Small intestine (tissue), 7 donors: ENCODE measurements at regions not wholly inside any gene's neighbourhood (a gene's known extent, or its start where the extent isn't known, plus 50 kb on each side); places are given as distances from the start of the nearest gene placed in this dataset.
"Not testable (repeated sequence)": the region's sequence is repeated elsewhere in the genome, so short reads cannot be mapped to it uniquely, and the experiment has no call there.

Experiments
- DNase-seq, 2 donors: peaks; one replicate each; pipeline versions ENCODE4 v3.0.0 to v3.0.0-alpha.2; 2013
- FAIRE-seq: peaks from 2 replicates; lab custom pipeline; 2012; peaks lifted over from hg19 to GRCh38; lab: Jason Lieb, UNC
- H3K27ac ChIP-seq, 3 donors: one replicate each; pipeline ENCODE4 v1.5.1; 2013; ENCODE audit warnings: low read length in 2 of 3, mild to moderate bottlenecking in 2 of 3, control low read depth in 1 of 3, inconsistent platforms in 1 of 3, low read depth in 1 of 3, moderate library complexity in 1 of 3
- H3K27me3 ChIP-seq, 3 donors: one replicate each; pipeline ENCODE4 v1.6.1; 2013; ENCODE audit warnings: low read length in 3 of 3, inconsistent platforms in 1 of 3; ENCODE audit not compliant: control insufficient read depth in 3 of 3, insufficient read depth in 3 of 3
- H3K36me3 ChIP-seq, 3 donors: one replicate each; pipeline ENCODE4 v1.6.1; 2013; ENCODE audit warnings: low read length in 3 of 3, inconsistent platforms in 1 of 3, low read depth in 1 of 3, mild to moderate bottlenecking in 1 of 3, moderate library complexity in 1 of 3; ENCODE audit not compliant: control insufficient read depth in 3 of 3, insufficient read depth in 2 of 3
- H3K4me1 ChIP-seq, 3 donors: one replicate each; pipeline ENCODE4 v1.6.1; 2013; ENCODE audit warnings: low read length in 2 of 3, inconsistent platforms in 1 of 3, low read depth in 1 of 3, mild to moderate bottlenecking in 1 of 3, moderate library complexity in 1 of 3; ENCODE audit not compliant: control insufficient read depth in 3 of 3, insufficient read depth in 2 of 3
- H3K4me3 ChIP-seq, 3 donors: one replicate each; pipeline ENCODE4 v1.5.1; 2013; ENCODE audit warnings: low read length in 3 of 3, control low read depth in 1 of 3, inconsistent platforms in 1 of 3, low read depth in 1 of 3, mild to moderate bottlenecking in 1 of 3, moderate library complexity in 1 of 3
- H3K9me3 ChIP-seq, 2 donors: one replicate each; pipeline ENCODE4 v1.6.1; 2013; ENCODE audit warnings: low read depth in 1 of 2, low read length in 1 of 2; ENCODE audit not compliant: control insufficient read depth in 2 of 2, insufficient read depth in 1 of 2
- WGBS, 3 donors: extraction: QIAGEN DNeasy Blood & Tissue Kit; methylation state at CpG; one replicate each; pipeline ENCODE4 v1.1.7; 2013; 5-methylcytosine and 5-hydroxymethylcytosine counted together
- donor health status: healthy with polysubstance abuse.
- donor health status: control.
- donor health status: control.
- donor health status: Bipolar disorder and iron deficiency.
- donor health status: healthy.

- not testable (repeated sequence) for H3K27me3 ChIP-seq, H3K36me3 ChIP-seq, H3K4me1 ChIP-seq, FAIRE-seq, H3K4me3 ChIP-seq, DNase-seq, H3K27ac ChIP-seq, H3K9me3 ChIP-seq
- WGBS, 3 donors, result 68 to 78% (median 70%) methylated on average over 42 to 46 of the region's 46 CpGs
Observed at GRCh38 chr10:65053831-65054351, 1532.7 kb downstream of the REEP3 start.

GRCh38 chr10:65054701-65055100, 1533.5 kb downstream of the REEP3 start:
- 82 to 92% (median 87%) methylated on average over 12 of the region's 12 CpGs for WGBS, 3 donors
- not testable (repeated sequence) for H3K27ac ChIP-seq, FAIRE-seq, H3K36me3 ChIP-seq, H3K9me3 ChIP-seq, H3K4me3 ChIP-seq, DNase-seq, H3K27me3 ChIP-seq, H3K4me1 ChIP-seq

- Histone ChIP-seq H3K4me1 (no peaks in the 10 kb centered on the region), H3K27me3 (no peaks in the 10 kb centered on the region), H3K4me3 (no peak overlapping the region), H3K36me3 (no peaks in the 10 kb centered on the region), H3K9me3 (no peaks in the 10 kb centered on the region), H3K27ac (no peak overlapping the region)
- no peak for DNase-seq
- no peak for FAIRE-seq
- 92 to 100% (median 93%) methylated on average over 1 of the region's 1 CpG for WGBS, 3 donors
Observed at GRCh38 chr10:65065278-65065677, 1544.1 kb downstream of the REEP3 start.

GRCh38 chr10:65083222-65083621, 1562.0 kb downstream of the REEP3 start:
- H3K9me3 ChIP-seq, result peaks cover 0 to 45% of the 10 kb centered on the region in 2 donors
- H3K27me3 ChIP-seq, result no peaks in the 10 kb centered on the region
- no peak overlapping the region for H3K27ac ChIP-seq
- H3K4me1 ChIP-seq, result no peaks in the 10 kb centered on the region
- H3K36me3 ChIP-seq, result no peaks in the 10 kb centered on the region
- FAIRE-seq, result no peak
- 70 to 78% (median 74%) methylated on average over 6 of the region's 6 CpGs for whole genome bisulfite sequencing, 3 donors
- no peak overlapping the region for H3K4me3 ChIP-seq
- no peak for DNase-seq

GRCh38 chr10:65090991-65091390, 1569.8 kb downstream of the REEP3 start:
- peaks cover 0 to 5% of the 10 kb centered on the region in 2 donors for H3K9me3 ChIP-seq
- DNase-seq (no peak), FAIRE-seq (no peak)
- no peaks in the 10 kb centered on the region for H3K4me1 ChIP-seq
- no peaks in the 10 kb centered on the region for H3K36me3 ChIP-seq
- no peak overlapping the region for H3K4me3 ChIP-seq
- H3K27ac ChIP-seq, result no peak overlapping the region
- H3K27me3 ChIP-seq, result no peaks in the 10 kb centered on the region

GRCh38 chr10:65100146-65100545, 1578.9 kb downstream of the REEP3 start:
- peaks cover 0 to 7% of the 10 kb centered on the region in 2 donors for H3K9me3 ChIP-seq
- H3K4me1 ChIP-seq, result no peaks in the 10 kb centered on the region
- H3K4me3 ChIP-seq, result no peak overlapping the region
- H3K27ac ChIP-seq, result no peak overlapping the region
- H3K27me3 ChIP-seq, result no peaks in the 10 kb centered on the region
- no peak for FAIRE-seq
- 48 to 74% (median 61%) methylated on average over 1 of the region's 1 CpG for WGBS, 3 donors
- no peak for DNase-seq
- no peaks in the 10 kb centered on the region for H3K36me3 ChIP-seq

- not testable (repeated sequence) for H3K27me3 ChIP-seq, H3K4me3 ChIP-seq, DNase-seq, H3K27ac ChIP-seq, FAIRE-seq, H3K4me1 ChIP-seq, H3K36me3 ChIP-seq
- WGBS, 3 donors, result 78 to 87% (median 81%) methylated on average over 4 of the region's 4 CpGs
- peaks cover 0 to 11% of the 10 kb centered on the region in 2 donors for H3K9me3 ChIP-seq
Observed at GRCh38 chr10:65100881-65101280, 1579.7 kb downstream of the REEP3 start.

GRCh38 chr10:65110009-65110408, 1588.8 kb downstream of the REEP3 start:
- no peak for FAIRE-seq
- Histone ChIP-seq H3K4me1 (no peaks in the 10 kb centered on the region), H3K36me3 (no peaks in the 10 kb centered on the region), H3K9me3 (peaks cover 0 to 14% of the 10 kb centered on the region in 2 donors), H3K4me3 (no peak overlapping the region), H3K27ac (no peak overlapping the region), H3K27me3 (no peaks in the 10 kb centered on the region)
- no peak for DNase-seq
- WGBS, 3 donors, result 62 to 73% (median 63%) methylated on average over 2 of the region's 2 CpGs

GRCh38 chr10:65111059-65111458, 1589.9 kb downstream of the REEP3 start:
- WGBS, 3 donors, result 60 to 67% (median 63%) methylated on average over 6 of the region's 6 CpGs
- H3K4me3 ChIP-seq, FAIRE-seq, H3K27me3 ChIP-seq, H3K27ac ChIP-seq, H3K4me1 ChIP-seq, H3K36me3 ChIP-seq, DNase-seq, H3K9me3 ChIP-seq: not testable (repeated sequence)
